ENCODE measurements at regions not wholly inside any gene's neighbourhood (a gene's known extent, or its start where the extent isn't known, plus 50 kb on each side); places are given as distances from the start of the nearest gene placed in this dataset.

- H3K27me3 Mint-ChIP-seq, result peaks cover 22% of the 10 kb centered on the region
Measured at GRCh38 chr11:45754741-45755140, 50.2 kb upstream of the SLC35C1 start.

GRCh38 chr11:45754261-45754709 lies 50.7 kb upstream of the SLC35C1 start:
- no peak overlapping the region for H3K4me3 Mint-ChIP-seq (ENCODE audit: low read depth)
- H3K27ac Mint-ChIP-seq, result no peak overlapping the region
- H3K36me3 Mint-ChIP-seq (ENCODE audit: insufficient read depth), result no peaks in the 10 kb centered on the region
- no peak for DNase-seq (ENCODE audit: low spot score, unreplicated experiment)
- peaks cover 25% of the 10 kb centered on the region for H3K27me3 Mint-ChIP-seq
- peaks cover 6% of the 10 kb centered on the region for H3K4me1 Mint-ChIP-seq (ENCODE audit: low read depth)
- no peaks in the 10 kb centered on the region for H3K9me3 Mint-ChIP-seq (ENCODE audit: low read depth)
- TF ChIP-seq CTCF (IDR thresholded peaks at IDR 0.05; ENCODE audit: unreplicated experiment), result no peak

More at GRCh38 chr11:45754741-45755140, 50.2 kb upstream of the SLC35C1 start:
- Mint-ChIP-seq H3K4me1 (ENCODE audit: low read depth) (peaks cover 6% of the 10 kb centered on the region), H3K9me3 (ENCODE audit: low read depth) (no peaks in the 10 kb centered on the region), H3K36me3 (ENCODE audit: insufficient read depth) (no peaks in the 10 kb centered on the region), H3K4me3 (ENCODE audit: low read depth) (no peak overlapping the region), H3K27ac (peak overlapping the region; percentile 56)
- DNase-seq (ENCODE audit: low spot score, unreplicated experiment), result no peak
- no peak for TF ChIP-seq CTCF (IDR thresholded peaks at IDR 0.05; ENCODE audit: unreplicated experiment)

- no peak for TF ChIP-seq CTCF (IDR thresholded peaks at IDR 0.05; ENCODE audit: unreplicated experiment)
- Mint-ChIP-seq H3K4me1 (ENCODE audit: low read depth) (peaks cover 5% of the 10 kb centered on the region), H3K27me3 (peaks cover 27% of the 10 kb centered on the region), H3K4me3 (ENCODE audit: low read depth) (no peak overlapping the region), H3K27ac (no peak overlapping the region), H3K36me3 (ENCODE audit: insufficient read depth) (no peaks in the 10 kb centered on the region), H3K9me3 (ENCODE audit: low read depth) (no peaks in the 10 kb centered on the region)
- no peak for DNase-seq (ENCODE audit: low spot score, unreplicated experiment)
Measured at GRCh38 chr11:45752106-45752505, 52.8 kb upstream of the SLC35C1 start.

GRCh38 chr11:45751430-45751829 lies 53.5 kb upstream of the SLC35C1 start:
- TF ChIP-seq CTCF (IDR thresholded peaks at IDR 0.05; ENCODE audit: unreplicated experiment), result no peak
- Mint-ChIP-seq H3K4me1 (ENCODE audit: low read depth) (no peaks in the 10 kb centered on the region), H3K27ac (no peak overlapping the region), H3K9me3 (ENCODE audit: low read depth) (no peaks in the 10 kb centered on the region), H3K4me3 (ENCODE audit: low read depth) (no peak overlapping the region), H3K36me3 (ENCODE audit: insufficient read depth) (no peaks in the 10 kb centered on the region), H3K27me3 (peaks cover 25% of the 10 kb centered on the region)
- no peak for DNase-seq (ENCODE audit: low spot score, unreplicated experiment)

GRCh38 chr11:45750439-45750838 lies 54.5 kb upstream of the SLC35C1 start:
- no peak for TF ChIP-seq CTCF (IDR thresholded peaks at IDR 0.05; ENCODE audit: unreplicated experiment)
- H3K36me3 Mint-ChIP-seq (ENCODE audit: insufficient read depth), result no peaks in the 10 kb centered on the region
- H3K27ac Mint-ChIP-seq, result no peak overlapping the region
- H3K4me3 Mint-ChIP-seq (ENCODE audit: low read depth), result no peak overlapping the region
- no peak for DNase-seq (ENCODE audit: low spot score, unreplicated experiment)
- peaks cover 25% of the 10 kb centered on the region for H3K27me3 Mint-ChIP-seq
- no peaks in the 10 kb centered on the region for H3K9me3 Mint-ChIP-seq (ENCODE audit: low read depth)
- no peaks in the 10 kb centered on the region for H3K4me1 Mint-ChIP-seq (ENCODE audit: low read depth)

Data from progenitor cell of endocrine pancreas (in vitro differentiated cells).